ENCODE measurements at regions not wholly inside any gene's neighbourhood (a gene's known extent, or its start where the extent isn't known, plus 50 kb on each side); places are given as distances from the start of the nearest gene placed in this dataset.
A peak's percentile ranks its signal among the peaks of the same experiment; 100 is the strongest.

GRCh38 chr9:115442054-115442453 is 324.1 kb upstream of the TNC start:
- DNase-seq (ENCODE audit: low spot score) (no peak), FAIRE-seq (no peak), ATAC-seq (no peak)
- H3K4me3 ChIP-seq (replicated peaks in 1 of 3; ENCODE audit: insufficient read depth in 1 of 3, low read depth in 2 of 3, low read length in 3 of 3): no peak overlapping the region
- H3K27ac ChIP-seq (ENCODE audit: extremely low read length, insufficient read depth, low read length): no peak overlapping the region
- H3K4me2 ChIP-seq (ENCODE audit: low read depth, low read length): no peak overlapping the region
- no peak overlapping the region for H2AFZ ChIP-seq (ENCODE audit: low read length)
- intact Hi-C loops (cut with micrococcal nuclease; ENCODE audit: unreplicated experiment): no loop called here
- H4K20me1 ChIP-seq (ENCODE audit: insufficient read depth, low read length): no peaks in the 10 kb centered on the region
- CTCF ChIA-PET (ENCODE audit: low intra/inter-chr PET ratio, low total read pairs): no interaction called here
- H3K27me3 ChIP-seq (ENCODE audit: control insufficient read depth in 1 of 2, insufficient read depth in 2 of 2, low read length in 2 of 2): no peaks in the 10 kb centered on the region
- H3K36me3 ChIP-seq (replicated peaks in 1 of 2; ENCODE audit: control insufficient read depth in 1 of 2, insufficient read depth in 2 of 2, low read length in 2 of 2): no peaks in the 10 kb centered on the region
- TF ChIP-seq TMF1 (CRISPR knock-in tag; IDR thresholded peaks at IDR 0.05; ENCODE audit: low read depth): no peak
- TF ChIP-seq E2F5 (CRISPR knock-in tag; conservative IDR thresholded peaks at IDR 0.05): no peak
- no peak for TF ChIP-seq ISL2 (CRISPR knock-in tag; IDR thresholded peaks at IDR 0.05)
- no peak for TF ChIP-seq KLF16 (CRISPR knock-in tag; IDR thresholded peaks at IDR 0.05)
- H3K9me3 ChIP-seq (ENCODE audit: low read length): no peaks in the 10 kb centered on the region
- in situ Hi-C loops (cut with HindIII; ENCODE audit: extremely low pct_ligation_motif_present, low pct_unique_long_range_greater_than_20kb): no loop called here
- 21% methylated on average over 4 of the region's 4 CpGs for WGBS (ENCODE audit: low lambda C conversion rate)
- POLR2A ChIA-PET: no interaction called here
- no TSS peak for BruUV-seq (replicated peaks)
- no peak overlapping the region for H3K9ac ChIP-seq (ENCODE audit: insufficient read depth, low read depth, low read length)
- H3K4me1 ChIP-seq (ENCODE audit: insufficient read depth, low read length): no peaks in the 10 kb centered on the region
- H3K79me2 ChIP-seq (ENCODE audit: insufficient read depth, low read length): no peaks in the 10 kb centered on the region

- FAIRE-seq (no peak), DNase-seq (ENCODE audit: low spot score) (no peak), ATAC-seq (no peak)
- Histone ChIP-seq H3K9ac (ENCODE audit: insufficient read depth, low read depth, low read length) (no peak overlapping the region), H3K4me3 (replicated peaks in 1 of 3; ENCODE audit: insufficient read depth in 1 of 3, low read depth in 2 of 3, low read length in 3 of 3) (no peak overlapping the region), H3K36me3 (replicated peaks in 1 of 2; ENCODE audit: control insufficient read depth in 1 of 2, insufficient read depth in 2 of 2, low read length in 2 of 2) (no peaks in the 10 kb centered on the region), H3K79me2 (ENCODE audit: insufficient read depth, low read length) (no peaks in the 10 kb centered on the region), H3K27me3 (ENCODE audit: control insufficient read depth in 1 of 2, insufficient read depth in 2 of 2, low read length in 2 of 2) (no peaks in the 10 kb centered on the region), H3K27ac (ENCODE audit: extremely low read length, insufficient read depth, low read length) (no peak overlapping the region), H3K9me3 (ENCODE audit: low read length) (no peaks in the 10 kb centered on the region), H3K4me2 (ENCODE audit: low read depth, low read length) (no peak overlapping the region), H4K20me1 (ENCODE audit: insufficient read depth, low read length) (no peaks in the 10 kb centered on the region), H3K4me1 (ENCODE audit: insufficient read depth, low read length) (no peaks in the 10 kb centered on the region), H2AFZ (ENCODE audit: low read length) (no peak overlapping the region)
- TF ChIP-seq NFE2L2 (IDR thresholded peaks at IDR 0.05; ENCODE audit: low read length): peak; percentile 71
- no peak for TF ChIP-seq ZNF672 (CRISPR knock-in tag; IDR thresholded peaks at IDR 0.05)
- CTCF ChIA-PET (ENCODE audit: low intra/inter-chr PET ratio, low total read pairs): no interaction called here
- in situ Hi-C loops (cut with HindIII; ENCODE audit: extremely low pct_ligation_motif_present, low pct_unique_long_range_greater_than_20kb): no loop called here
- BruUV-seq (replicated peaks): no TSS peak
- POLR2A ChIA-PET: no interaction called here
- WGBS (ENCODE audit: low lambda C conversion rate): 98% methylated on average over 2 of the region's 2 CpGs
- intact Hi-C loops (cut with micrococcal nuclease; ENCODE audit: unreplicated experiment): no loop called here
These were observed 325.9 kb upstream of the TNC start for GRCh38 chr9:115443890-115444289.
